Liver (tissue), 3 donors: ENCODE measurements at regions not wholly inside any gene's neighbourhood (a gene's known extent, or its start where the extent isn't known, plus 50 kb on each side); places are given as distances from the start of the nearest gene placed in this dataset.
"Not testable (repeated sequence)": the region's sequence is repeated elsewhere in the genome, so short reads cannot be mapped to it uniquely, and the experiment has no call there.

Source experiments
- GABPA ChIP-seq, 2 donors: IDR thresholded peaks in 1 of 2; conservative IDR thresholded peaks in 1 of 2; 2 replicates each; pipeline ENCODE4 v1.6.1; 2016; ENCODE audit warnings: antibody characterized with exemption in 2 of 2, mild to moderate bottlenecking in 1 of 2, moderate library complexity in 1 of 2
- HNF4A ChIP-seq, 2 donors: conservative IDR thresholded peaks; 2 replicates each; pipeline ENCODE4 v1.6.1; 2016; ENCODE audit warnings: antibody characterized with exemption in 2 of 2, mild to moderate bottlenecking in 2 of 2
- NR2F2 ChIP-seq: IDR thresholded peaks from 2 replicates; pipeline ENCODE4 v1.6.1; 2016; ENCODE audit warnings: antibody characterized with exemption
- RAD21 ChIP-seq, 2 donors: IDR thresholded peaks; 2 replicates each; pipeline ENCODE4 v1.6.1; 2016; ENCODE audit warnings: antibody characterized with exemption in 2 of 2, mild to moderate bottlenecking in 2 of 2
- RXRA ChIP-seq, 2 donors: IDR thresholded peaks; 2 replicates each; pipeline ENCODE4 v1.6.1; 2017 to 2018; ENCODE audit warnings: antibody characterized with exemption in 2 of 2, mild to moderate bottlenecking in 1 of 2
- YY1 ChIP-seq: IDR thresholded peaks from 2 replicates; pipeline ENCODE4 v1.6.1; 2016; ENCODE audit warnings: antibody characterized with exemption, mild to moderate bottlenecking
- TF ChIP-seq, protein P1 (sequence below): IDR thresholded peaks from 2 replicates; pipeline ENCODE4 v1.6.1; 2016; ENCODE audit warnings: antibody characterized with exemption
- TF ChIP-seq, protein P2 (sequence below): fragments of 150-350 bp; IDR thresholded peaks from 2 replicates; pipeline ENCODE4 v1.5.1; 2017; ENCODE audit warnings: improper control_type of control experiment, low read depth, low read length; ENCODE audit not compliant: missing input control
- donor health status: healthy.
- donor health status: healthy.

DNA sequence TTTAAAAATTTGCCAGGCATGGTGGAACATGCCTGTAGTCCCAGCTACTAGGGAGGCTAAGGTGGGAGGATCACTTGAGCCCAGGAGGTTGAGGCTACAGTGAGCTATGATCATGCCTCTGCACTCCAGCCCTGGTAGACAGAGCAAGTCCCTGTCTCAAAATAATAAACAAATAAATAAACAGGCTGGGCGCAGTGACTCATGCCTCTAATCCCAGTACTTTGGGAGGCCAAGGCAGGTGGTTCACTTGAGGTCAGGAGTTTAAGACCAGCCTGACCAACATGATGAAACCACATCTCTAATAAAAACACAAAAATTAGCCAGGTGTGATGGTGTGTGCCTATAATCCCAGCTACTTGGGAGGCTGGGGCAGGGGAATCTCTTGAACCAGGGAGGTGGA is 183.0 kb downstream of the SKIDA1 start:
- TF ChIP-seq, protein P1, sequence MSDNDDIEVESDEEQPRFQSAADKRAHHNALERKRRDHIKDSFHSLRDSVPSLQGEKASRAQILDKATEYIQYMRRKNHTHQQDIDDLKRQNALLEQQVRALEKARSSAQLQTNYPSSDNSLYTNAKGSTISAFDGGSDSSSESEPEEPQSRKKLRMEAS = not testable (repeated sequence)
- not testable (repeated sequence) for TF ChIP-seq NR2F2; YY1; RXRA (IDR thresholded peaks at IDR 0.05); HNF4A (conservative IDR thresholded peaks at IDR 0.05); GABPA (IDR thresholded peaks at IDR 0.05 in 1 of 2, conservative IDR thresholded peaks at IDR 0.05 in 1 of 2); RAD21 (IDR thresholded peaks at IDR 0.05)
- TF ChIP-seq, protein P2, sequence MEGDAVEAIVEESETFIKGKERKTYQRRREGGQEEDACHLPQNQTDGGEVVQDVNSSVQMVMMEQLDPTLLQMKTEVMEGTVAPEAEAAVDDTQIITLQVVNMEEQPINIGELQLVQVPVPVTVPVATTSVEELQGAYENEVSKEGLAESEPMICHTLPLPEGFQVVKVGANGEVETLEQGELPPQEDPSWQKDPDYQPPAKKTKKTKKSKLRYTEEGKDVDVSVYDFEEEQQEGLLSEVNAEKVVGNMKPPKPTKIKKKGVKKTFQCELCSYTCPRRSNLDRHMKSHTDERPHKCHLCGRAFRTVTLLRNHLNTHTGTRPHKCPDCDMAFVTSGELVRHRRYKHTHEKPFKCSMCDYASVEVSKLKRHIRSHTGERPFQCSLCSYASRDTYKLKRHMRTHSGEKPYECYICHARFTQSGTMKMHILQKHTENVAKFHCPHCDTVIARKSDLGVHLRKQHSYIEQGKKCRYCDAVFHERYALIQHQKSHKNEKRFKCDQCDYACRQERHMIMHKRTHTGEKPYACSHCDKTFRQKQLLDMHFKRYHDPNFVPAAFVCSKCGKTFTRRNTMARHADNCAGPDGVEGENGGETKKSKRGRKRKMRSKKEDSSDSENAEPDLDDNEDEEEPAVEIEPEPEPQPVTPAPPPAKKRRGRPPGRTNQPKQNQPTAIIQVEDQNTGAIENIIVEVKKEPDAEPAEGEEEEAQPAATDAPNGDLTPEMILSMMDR = not testable (repeated sequence)
